ENCODE measurements at regions not wholly inside any gene's neighbourhood (a gene's known extent, or its start where the extent isn't known, plus 50 kb on each side); places are given as distances from the start of the nearest gene placed in this dataset.

DNA sequence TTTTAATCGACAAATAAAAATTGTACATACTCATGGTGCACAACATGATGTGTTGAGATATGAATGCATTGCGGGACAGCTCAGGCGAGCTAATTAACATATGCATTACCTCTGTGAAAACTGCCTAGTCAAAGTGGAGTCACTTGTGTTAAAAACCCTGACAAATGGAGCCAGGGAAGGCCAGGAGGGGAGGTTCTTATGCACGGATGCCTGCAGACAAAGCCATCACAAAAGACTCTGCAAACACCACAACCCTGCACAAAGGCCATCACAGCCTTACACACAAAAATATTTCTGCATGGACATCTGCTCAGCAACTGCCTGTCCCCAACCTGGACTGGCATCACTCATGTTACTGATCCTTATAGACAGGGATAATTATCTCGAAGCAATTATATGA lies 204.4 kb upstream of the AJAP1 start:
- no peak for TF ChIP-seq POLR2A (IDR thresholded peaks at IDR 0.05)
- no peak for TF ChIP-seq CTCF (IDR thresholded peaks at IDR 0.05)
